ENCODE measurements at regions not wholly inside any gene's neighbourhood (a gene's known extent, or its start where the extent isn't known, plus 50 kb on each side); places are given as distances from the start of the nearest gene placed in this dataset.
"Not testable (repeated sequence)": the region's sequence is repeated elsewhere in the genome, so short reads cannot be mapped to it uniquely, and the experiment has no call there.

GRCh38 chr12:7591531-7591930, 74.2 kb downstream of the APOBEC1 start:
- no peak for DNase-seq (ENCODE audit: low spot score)

GRCh38 chr12:7590085-7590484, 75.6 kb downstream of the APOBEC1 start:
- not testable (repeated sequence) for DNase-seq (ENCODE audit: low spot score)

GRCh38 chr12:7588742-7589329, 76.9 kb downstream of the APOBEC1 start:
- DNase-seq (ENCODE audit: low spot score): peak; percentile 52

GRCh38 chr12:7584137-7584536, 80.6 kb upstream of the CD163 start:
- DNase-seq (ENCODE audit: low spot score): not testable (repeated sequence)

- DNase-seq (ENCODE audit: low spot score): no peak
These were observed 79.9 kb upstream of the CD163 start for GRCh38 chr12:7583471-7583870.

GRCh38 chr12:7582796-7583195, 79.2 kb upstream of the CD163 start:
- no peak for DNase-seq (ENCODE audit: low spot score)

- no peak for DNase-seq (ENCODE audit: low spot score)
These were observed 78.0 kb upstream of the CD163 start for GRCh38 chr12:7581625-7582024.

- DNase-seq (ENCODE audit: low spot score): no peak
These were observed 77.5 kb upstream of the CD163 start for GRCh38 chr12:7581046-7581445.

- DNase-seq (ENCODE audit: low spot score): peak; percentile 19
These were observed 67.7 kb upstream of the CD163 start for GRCh38 chr12:7571257-7571656.

- DNase-seq (ENCODE audit: low spot score): no peak
These were observed 53.6 kb upstream of the CD163 start for GRCh38 chr12:7557227-7557626.

- peak; percentile 18 for DNase-seq (ENCODE audit: low spot score)
These were observed 52.2 kb upstream of the CD163 start for GRCh38 chr12:7555752-7556151.

- DNase-seq (ENCODE audit: low spot score): not testable (repeated sequence)
These were observed 51.3 kb upstream of the CD163 start for GRCh38 chr12:7554831-7555230.

Data from Ammon's horn (tissue), 1 donor.